NT2/D1 (cell line): ENCODE measurements at regions not wholly inside any gene's neighbourhood (a gene's known extent, or its start where the extent isn't known, plus 50 kb on each side); places are given as distances from the start of the nearest gene placed in this dataset.

Experiments used
- DNase-seq: peaks from one replicate; pipeline ENCODE4 v3.0.0-alpha.2; 2011; ENCODE audit warnings: low read depth, low spot score
- H3K27me3 ChIP-seq: 2 replicates; pipeline ENCODE4 v1.6.0; 2011; ENCODE audit warnings: mild to moderate bottlenecking; ENCODE audit not compliant: insufficient read length, insufficient read depth
- H3K36me3 ChIP-seq: 2 replicates; pipeline ENCODE4 v1.6.1; 2011; ENCODE audit warnings: mild to moderate bottlenecking, low read length, mixed read lengths; ENCODE audit not compliant: insufficient read depth, insufficient read length
- H3K4me1 ChIP-seq: 2 replicates; pipeline ENCODE4 v1.5.1; 2011; ENCODE audit not compliant: insufficient read depth, insufficient read length
- H3K4me3 ChIP-seq: 2 replicates; pipeline ENCODE4 v1.5.1; 2011; ENCODE audit warnings: low read depth; ENCODE audit not compliant: insufficient read length
- H3K9ac ChIP-seq: 2 replicates; pipeline ENCODE4 v1.6.0; 2011; ENCODE audit warnings: low read depth; ENCODE audit not compliant: insufficient read length
- H3K9me3 ChIP-seq: 2 replicates; pipeline ENCODE4 v1.5.1; 2011; ENCODE audit warnings: mild to moderate bottlenecking, low read length; ENCODE audit not compliant: insufficient read depth
- SUZ12 ChIP-seq: IDR thresholded peaks from 2 replicates; pipeline ENCODE4 v1.6.1; 2011; ENCODE audit not compliant: insufficient read length, insufficient read depth; ENCODE audit errors: extremely low read depth
- YY1 ChIP-seq: IDR thresholded peaks from 2 replicates; pipeline ENCODE4 v1.6.1; 2011; ENCODE audit not compliant: insufficient read length, insufficient read depth
- ZNF274 ChIP-seq: IDR thresholded peaks from 2 replicates; pipeline ENCODE4 v1.6.1; 2011; ENCODE audit warnings: mild to moderate bottlenecking, low read depth, low read length

GRCh38 chr14:104339361-104339760 lies 201.0 kb downstream of the KIF26A start:
- no peak overlapping the region for H3K4me3 ChIP-seq
- no peaks in the 10 kb centered on the region for H3K36me3 ChIP-seq
- H3K27me3 ChIP-seq: no peaks in the 10 kb centered on the region
- H3K9ac ChIP-seq: no peak overlapping the region
- H3K9me3 ChIP-seq: peaks cover 9% of the 10 kb centered on the region; the same call in 1 of the 2 replicates
- TF ChIP-seq SUZ12 (no peak), YY1 (no peak), ZNF274 (no peak)
- peaks cover 10% of the 10 kb centered on the region for H3K4me1 ChIP-seq
- no peak for DNase-seq

DNA sequence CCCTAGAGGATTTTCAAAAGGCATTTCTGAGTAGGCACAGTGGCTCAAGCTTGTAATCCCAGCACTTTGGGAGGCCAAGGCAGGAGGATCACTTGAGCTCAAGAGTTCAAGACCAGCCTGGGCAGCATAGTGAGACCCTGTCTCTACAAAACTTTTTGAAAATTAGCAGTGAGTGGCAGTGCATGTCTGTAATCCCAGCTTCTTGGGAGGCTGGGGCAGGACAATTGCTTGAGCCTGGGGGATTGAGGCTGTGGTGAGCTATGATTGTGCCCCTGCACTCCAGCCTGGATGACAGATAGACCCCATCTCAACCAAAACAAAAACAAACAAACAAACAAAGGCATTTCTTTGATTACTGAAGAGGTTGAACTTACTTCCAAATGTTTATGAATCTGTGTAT lies 201.4 kb downstream of the KIF26A start:
- Histone ChIP-seq H3K9ac (no peak overlapping the region), H3K9me3 (peaks cover 9% of the 10 kb centered on the region; the same call in 1 of the 2 replicates), H3K4me1 (peaks cover 10% of the 10 kb centered on the region), H3K4me3 (no peak overlapping the region), H3K36me3 (no peaks in the 10 kb centered on the region), H3K27me3 (no peaks in the 10 kb centered on the region)
- no peak for TF ChIP-seq YY1
- no peak for TF ChIP-seq SUZ12
- no peak for TF ChIP-seq ZNF274
- DNase-seq: no peak

GRCh38 chr14:104341532-104342434 lies 203.4 kb downstream of the KIF26A start:
- Histone ChIP-seq H3K36me3 (no peaks in the 10 kb centered on the region), H3K27me3 (no peaks in the 10 kb centered on the region), H3K9ac (no peak overlapping the region), H3K4me1 (peaks cover 10% of the 10 kb centered on the region), H3K9me3 (peaks cover 9% of the 10 kb centered on the region; the same call in 1 of the 2 replicates), H3K4me3 (peak overlapping the region; percentile 44)
- peak; percentile 83 for DNase-seq
- no peak for TF ChIP-seq ZNF274
- no peak for TF ChIP-seq SUZ12
- TF ChIP-seq YY1: no peak

DNA sequence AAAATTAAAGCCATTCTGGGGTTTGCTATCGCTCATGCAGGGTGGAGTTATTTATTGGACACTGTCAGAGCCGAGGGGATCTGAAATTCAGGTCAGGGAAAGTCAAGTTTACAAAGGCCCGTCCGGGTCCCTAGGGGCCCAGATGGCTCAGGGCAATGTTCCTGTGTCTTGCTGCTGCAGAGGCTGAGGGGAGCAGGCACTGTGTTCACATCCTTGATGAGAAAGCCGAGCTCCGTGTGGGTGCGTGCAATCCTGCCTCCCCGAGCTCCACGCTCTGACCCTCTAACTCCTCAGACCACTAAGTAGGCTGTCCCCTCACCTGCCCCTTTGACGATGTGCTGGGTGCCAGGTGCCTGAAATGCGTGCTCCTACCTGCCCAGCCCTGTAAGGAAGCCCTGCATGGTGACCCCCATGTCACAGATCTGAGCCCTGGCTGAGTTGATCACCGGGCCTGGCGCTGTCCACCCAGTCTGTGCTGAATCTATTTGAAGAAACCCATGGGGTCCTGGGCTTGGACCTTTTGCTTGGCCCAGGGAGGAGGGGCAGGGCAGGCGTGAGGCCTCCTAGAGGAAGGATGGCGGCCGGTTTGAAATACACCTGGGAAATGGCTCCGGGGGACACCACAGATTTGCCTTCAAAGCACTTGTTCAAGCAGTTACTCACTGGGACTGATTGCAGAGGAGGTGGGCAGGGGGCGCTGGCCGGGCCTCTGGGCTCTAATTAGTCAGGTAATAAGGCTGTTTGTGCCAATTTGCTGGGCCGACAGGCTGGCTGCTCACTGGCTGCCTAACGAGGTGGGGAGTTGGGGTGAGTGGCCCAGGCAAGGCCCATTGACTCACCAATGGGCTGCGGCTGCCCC lies 204.3 kb downstream of the KIF26A start:
- Histone ChIP-seq H3K27me3 (no peaks in the 10 kb centered on the region), H3K4me1 (peaks cover 10% of the 10 kb centered on the region), H3K4me3 (no peak overlapping the region), H3K36me3 (no peaks in the 10 kb centered on the region), H3K9me3 (peaks cover 9% of the 10 kb centered on the region; the same call in 1 of the 2 replicates), H3K9ac (no peak overlapping the region)
- no peak for TF ChIP-seq ZNF274
- TF ChIP-seq SUZ12: no peak
- no peak for TF ChIP-seq YY1
- DNase-seq: no peak

- Histone ChIP-seq H3K9ac (no peak overlapping the region), H3K27me3 (no peaks in the 10 kb centered on the region), H3K9me3 (peaks cover 5% of the 10 kb centered on the region; the same call in 1 of the 2 replicates), H3K4me3 (no peak overlapping the region), H3K36me3 (no peaks in the 10 kb centered on the region), H3K4me1 (peaks cover 10% of the 10 kb centered on the region)
- TF ChIP-seq ZNF274 (no peak), SUZ12 (no peak), YY1 (no peak)
- DNase-seq: no peak
Measured at GRCh38 chr14:104343294-104343625, 204.9 kb downstream of the KIF26A start.

DNA sequence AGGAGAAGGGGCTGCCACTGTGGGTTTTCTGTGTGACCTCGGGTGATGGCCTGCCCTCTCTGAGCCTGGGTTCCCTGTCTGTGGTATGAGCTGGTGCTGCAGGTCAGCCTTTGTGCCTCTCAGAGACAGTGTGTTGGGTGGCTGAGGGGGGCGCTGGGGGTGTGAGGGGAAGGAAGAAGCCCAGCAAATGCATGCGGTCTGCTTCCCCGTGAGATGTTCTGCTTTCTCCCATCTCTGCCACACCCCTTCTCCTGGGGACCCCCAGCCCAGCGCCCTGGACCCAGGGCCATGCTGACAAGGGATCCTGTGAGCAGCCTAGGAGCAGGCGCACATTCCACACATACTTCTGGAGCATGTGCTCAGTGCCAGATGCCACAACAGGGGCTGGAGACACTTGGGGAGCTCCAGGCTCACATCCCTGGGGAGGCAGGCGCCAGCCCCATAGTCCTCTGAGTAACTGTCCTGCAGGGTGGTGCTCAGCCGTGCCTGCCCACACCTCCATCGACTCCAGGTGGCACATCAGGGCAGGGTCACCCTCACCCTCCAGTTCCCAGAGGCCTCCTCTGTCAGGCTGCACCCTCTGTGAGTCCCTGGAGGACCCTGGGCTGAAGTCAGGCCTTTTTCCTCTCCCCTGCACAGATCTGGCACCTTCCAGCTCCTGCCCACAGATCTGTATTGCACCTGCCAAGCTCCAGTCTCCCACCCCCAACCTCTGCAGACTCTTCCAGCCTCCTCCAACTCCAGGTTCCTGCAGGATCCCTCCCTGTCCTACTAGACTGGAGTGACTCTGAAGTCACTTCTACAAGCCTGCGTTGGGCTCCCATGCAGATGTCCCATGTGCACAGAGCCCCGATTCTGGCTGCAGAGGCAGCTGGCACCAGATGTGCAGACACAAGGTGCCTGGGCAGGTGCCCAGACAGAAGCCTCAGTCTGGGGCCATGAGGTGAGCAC lies 205.6 kb downstream of the KIF26A start:
- H3K9ac ChIP-seq: no peak overlapping the region
- no peaks in the 10 kb centered on the region for H3K36me3 ChIP-seq
- no peaks in the 10 kb centered on the region for H3K27me3 ChIP-seq
- no peak for DNase-seq
- TF ChIP-seq YY1 (no peak), SUZ12 (no peak), ZNF274 (no peak)
- H3K4me1 ChIP-seq: peaks cover 10% of the 10 kb centered on the region
- no peaks in the 10 kb centered on the region for H3K9me3 ChIP-seq
- no peak overlapping the region for H3K4me3 ChIP-seq
